HFFc6 (cell line): ENCODE measurements at regions not wholly inside any gene's neighbourhood (a gene's known extent, or its start where the extent isn't known, plus 50 kb on each side); places are given as distances from the start of the nearest gene placed in this dataset.

ENCODE experiments used
- DNase-seq: peaks from one replicate; pipeline ENCODE4 v3.0.0-alpha.2; 2018
- H3K27ac Mint-ChIP-seq: 2 replicates; pipeline ENCODE4 v1.8.0; 2020; ENCODE audit warnings: mild to moderate bottlenecking, mixed read lengths
- H3K27me3 Mint-ChIP-seq: 2 replicates; pipeline ENCODE4 v1.8.0; 2021; ENCODE audit warnings: mild to moderate bottlenecking, moderate library complexity, mixed read lengths; ENCODE audit not compliant: insufficient read depth
- H3K36me3 Mint-ChIP-seq: 2 replicates; pipeline ENCODE4 v1.8.0; 2021; ENCODE audit warnings: low read depth, mixed read lengths
- H3K4me1 Mint-ChIP-seq: 2 replicates; pipeline ENCODE4 v1.8.0; 2020; ENCODE audit warnings: low read depth, mixed read lengths
- H3K4me3 Mint-ChIP-seq: 2 replicates; pipeline ENCODE4 v1.8.0; 2020; ENCODE audit warnings: mild to moderate bottlenecking, moderate library complexity, mixed read lengths
- H3K9me3 Mint-ChIP-seq: 2 replicates; pipeline ENCODE4 v1.8.0; 2020; ENCODE audit warnings: mild to moderate bottlenecking, mixed read lengths
- CTCF ChIP-seq: fragments of 200-600 bp; sonication (generic); IDR thresholded peaks from 2 replicates; pipeline ENCODE4 v1.5.0; 2021; ENCODE audit warnings: antibody characterized with exemption, mild to moderate bottlenecking

- no peaks in the 10 kb centered on the region for H3K27me3 Mint-ChIP-seq
- no peak overlapping the region for H3K4me3 Mint-ChIP-seq
- no peak overlapping the region for H3K27ac Mint-ChIP-seq
- DNase-seq: no peak
- H3K9me3 Mint-ChIP-seq: no peaks in the 10 kb centered on the region
- TF ChIP-seq CTCF: no peak
- no peaks in the 10 kb centered on the region for H3K4me1 Mint-ChIP-seq
- H3K36me3 Mint-ChIP-seq: no peaks in the 10 kb centered on the region
Observed at GRCh38 chr6:22925920-22926789, 356.8 kb downstream of the HDGFL1 start.

GRCh38 chr6:22926790-22927354 is 357.5 kb downstream of the HDGFL1 start:
- Mint-ChIP-seq H3K27ac (no peak overlapping the region), H3K27me3 (no peaks in the 10 kb centered on the region), H3K4me3 (no peak overlapping the region), H3K9me3 (no peaks in the 10 kb centered on the region), H3K4me1 (no peaks in the 10 kb centered on the region), H3K36me3 (no peaks in the 10 kb centered on the region)
- DNase-seq: no peak
- TF ChIP-seq CTCF: no peak

GRCh38 chr6:22928775-22929174 is 359.4 kb downstream of the HDGFL1 start:
- no peak for DNase-seq
- Mint-ChIP-seq H3K27ac (no peak overlapping the region), H3K4me1 (no peaks in the 10 kb centered on the region), H3K36me3 (no peaks in the 10 kb centered on the region), H3K27me3 (no peaks in the 10 kb centered on the region), H3K4me3 (no peak overlapping the region), H3K9me3 (peaks cover 5% of the 10 kb centered on the region)
- no peak for TF ChIP-seq CTCF

GRCh38 chr6:22929311-22929985 is 360.1 kb downstream of the HDGFL1 start:
- DNase-seq: no peak
- Mint-ChIP-seq H3K27me3 (no peaks in the 10 kb centered on the region), H3K4me3 (no peak overlapping the region), H3K4me1 (no peaks in the 10 kb centered on the region), H3K27ac (no peak overlapping the region), H3K36me3 (no peaks in the 10 kb centered on the region), H3K9me3 (peaks cover 5% of the 10 kb centered on the region)
- no peak for TF ChIP-seq CTCF

GRCh38 chr6:22940581-22941290 is 371.4 kb downstream of the HDGFL1 start:
- Mint-ChIP-seq H3K4me3 (no peak overlapping the region), H3K27ac (no peak overlapping the region), H3K4me1 (no peaks in the 10 kb centered on the region), H3K9me3 (peaks cover 18% of the 10 kb centered on the region), H3K36me3 (no peaks in the 10 kb centered on the region), H3K27me3 (no peaks in the 10 kb centered on the region)
- TF ChIP-seq CTCF: no peak
- DNase-seq: no peak
